ENCODE measurements at regions not wholly inside any gene's neighbourhood (a gene's known extent, or its start where the extent isn't known, plus 50 kb on each side); places are given as distances from the start of the nearest gene placed in this dataset.
"Not testable (repeated sequence)": the region's sequence is repeated elsewhere in the genome, so short reads cannot be mapped to it uniquely, and the experiment has no call there.

DNA sequence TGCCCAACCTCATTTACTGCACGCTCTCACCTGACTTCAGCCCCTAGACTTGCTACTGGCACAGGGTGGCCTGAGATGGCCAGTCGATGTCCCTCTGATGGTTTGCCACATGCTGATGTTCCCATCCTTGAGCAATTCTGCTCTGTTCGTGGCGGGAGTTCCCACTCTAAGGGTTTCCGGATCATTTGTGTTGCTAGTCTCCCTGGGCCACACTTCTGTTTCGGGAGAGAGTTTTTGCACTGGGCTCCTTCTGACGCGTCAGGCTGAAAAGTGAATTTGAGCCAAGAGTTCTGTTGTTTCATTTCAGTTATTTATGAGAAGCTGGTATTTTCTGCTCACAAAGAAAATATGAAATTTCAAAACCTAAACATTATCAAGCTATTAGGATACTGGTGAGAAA is 597.7 kb downstream of the BNC2 start:
- Mint-ChIP-seq H3K27me3 (ENCODE audit: low read depth) (no peaks in the 10 kb centered on the region), H3K27ac (no peak overlapping the region), H3K4me3 (no peak overlapping the region), H3K9me3 (no peaks in the 10 kb centered on the region), H3K36me3 (ENCODE audit: low read depth) (no peaks in the 10 kb centered on the region), H3K4me1 (ENCODE audit: low read depth) (no peaks in the 10 kb centered on the region)

DNA sequence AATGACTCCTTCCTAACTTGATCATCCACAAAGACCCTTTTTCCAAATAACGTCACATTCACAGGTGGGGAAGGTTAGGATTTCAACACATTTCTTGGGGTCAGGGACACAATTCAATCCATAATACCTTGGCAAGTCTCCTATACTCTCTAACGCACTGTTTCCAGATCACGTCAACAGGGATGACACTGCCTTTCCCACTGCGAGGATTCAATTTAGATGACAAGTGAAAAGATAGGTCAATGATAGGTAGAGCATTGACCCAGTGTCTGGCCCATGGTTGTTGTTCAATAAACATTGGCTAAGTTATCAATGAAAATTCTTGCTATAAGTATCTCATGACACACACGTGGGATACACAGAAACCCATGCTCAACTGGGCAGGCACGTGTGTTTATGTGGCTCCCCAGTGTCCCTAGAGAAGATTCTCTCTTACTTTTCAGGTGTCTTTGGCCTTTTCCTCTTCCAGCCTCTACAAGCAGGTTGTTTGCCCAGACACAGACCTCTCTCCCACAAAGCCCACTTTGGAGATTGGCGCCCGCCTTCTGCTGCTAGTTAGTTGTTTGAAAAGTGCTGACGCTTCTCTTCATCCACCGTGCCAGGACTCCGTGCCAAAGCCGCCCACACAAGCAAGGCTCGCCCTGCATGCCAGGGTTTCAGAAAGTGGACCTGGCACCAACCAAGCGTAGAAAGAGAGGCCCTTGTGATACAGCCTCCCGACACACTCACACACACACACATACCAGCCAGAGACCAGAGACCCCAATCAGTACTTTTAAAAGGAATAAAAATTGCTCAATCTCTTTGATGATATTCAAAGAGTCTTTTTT is 594.5 kb downstream of the BNC2 start:
- Mint-ChIP-seq H3K27ac (no peak overlapping the region), H3K27me3 (ENCODE audit: low read depth) (no peaks in the 10 kb centered on the region), H3K4me3 (no peak overlapping the region), H3K9me3 (no peaks in the 10 kb centered on the region), H3K36me3 (ENCODE audit: low read depth) (no peaks in the 10 kb centered on the region), H3K4me1 (ENCODE audit: low read depth) (no peaks in the 10 kb centered on the region)

- no peak overlapping the region for H3K27ac Mint-ChIP-seq
- H3K9me3 Mint-ChIP-seq, result no peaks in the 10 kb centered on the region
- H3K4me1 Mint-ChIP-seq (ENCODE audit: low read depth), result no peaks in the 10 kb centered on the region
- H3K36me3 Mint-ChIP-seq (ENCODE audit: low read depth), result no peaks in the 10 kb centered on the region
- H3K27me3 Mint-ChIP-seq (ENCODE audit: low read depth), result no peaks in the 10 kb centered on the region
- H3K4me3 Mint-ChIP-seq, result no peak overlapping the region
Measured at GRCh38 chr9:16276866-16277265, 593.6 kb downstream of the BNC2 start.

- Mint-ChIP-seq H3K27me3 (ENCODE audit: low read depth) (no peaks in the 10 kb centered on the region), H3K9me3 (no peaks in the 10 kb centered on the region), H3K4me3 (no peak overlapping the region), H3K4me1 (ENCODE audit: low read depth) (no peaks in the 10 kb centered on the region), H3K27ac (no peak overlapping the region), H3K36me3 (ENCODE audit: low read depth) (no peaks in the 10 kb centered on the region)
Measured at GRCh38 chr9:16277471-16277960, 593.0 kb downstream of the BNC2 start.

- peaks cover 4% of the 10 kb centered on the region for H3K9me3 Mint-ChIP-seq
- H3K27ac Mint-ChIP-seq, result no peak overlapping the region
- no peaks in the 10 kb centered on the region for H3K36me3 Mint-ChIP-seq (ENCODE audit: low read depth)
- no peaks in the 10 kb centered on the region for H3K4me1 Mint-ChIP-seq (ENCODE audit: low read depth)
- H3K27me3 Mint-ChIP-seq (ENCODE audit: low read depth), result no peaks in the 10 kb centered on the region
- no peak overlapping the region for H3K4me3 Mint-ChIP-seq
Measured at GRCh38 chr9:16278326-16278999, 592.0 kb downstream of the BNC2 start.

DNA sequence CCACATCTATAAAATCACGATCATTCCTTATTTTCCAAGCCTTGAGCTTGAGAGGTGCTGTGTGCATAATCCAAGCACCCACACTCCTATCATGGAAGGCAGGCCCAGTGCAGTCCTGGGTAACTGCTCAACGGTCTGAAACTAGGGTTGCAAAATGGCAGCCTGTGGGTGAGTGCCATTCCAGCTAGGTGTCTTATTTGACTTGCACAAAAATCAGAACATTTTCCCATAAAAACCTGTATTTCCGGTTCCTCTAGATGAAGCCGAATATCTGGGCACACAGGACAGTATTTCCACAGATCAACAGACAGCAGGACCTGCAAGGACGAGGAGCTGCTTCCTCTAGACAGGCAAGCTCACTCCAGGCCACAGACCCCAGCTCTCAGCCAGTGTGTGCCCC is 588.8 kb downstream of the BNC2 start:
- no peaks in the 10 kb centered on the region for H3K4me1 Mint-ChIP-seq (ENCODE audit: low read depth)
- H3K9me3 Mint-ChIP-seq, result peaks cover 9% of the 10 kb centered on the region
- H3K27me3 Mint-ChIP-seq (ENCODE audit: low read depth), result no peaks in the 10 kb centered on the region
- H3K36me3 Mint-ChIP-seq (ENCODE audit: low read depth), result no peaks in the 10 kb centered on the region
- H3K4me3 Mint-ChIP-seq, result no peak overlapping the region
- no peak overlapping the region for H3K27ac Mint-ChIP-seq

GRCh38 chr9:16282216-16282615 is 588.3 kb downstream of the BNC2 start:
- H3K27me3 Mint-ChIP-seq (ENCODE audit: low read depth), result no peaks in the 10 kb centered on the region
- H3K27ac Mint-ChIP-seq, result no peak overlapping the region
- peaks cover 9% of the 10 kb centered on the region for H3K9me3 Mint-ChIP-seq
- no peak overlapping the region for H3K4me3 Mint-ChIP-seq
- H3K4me1 Mint-ChIP-seq (ENCODE audit: low read depth), result no peaks in the 10 kb centered on the region
- no peaks in the 10 kb centered on the region for H3K36me3 Mint-ChIP-seq (ENCODE audit: low read depth)

DNA sequence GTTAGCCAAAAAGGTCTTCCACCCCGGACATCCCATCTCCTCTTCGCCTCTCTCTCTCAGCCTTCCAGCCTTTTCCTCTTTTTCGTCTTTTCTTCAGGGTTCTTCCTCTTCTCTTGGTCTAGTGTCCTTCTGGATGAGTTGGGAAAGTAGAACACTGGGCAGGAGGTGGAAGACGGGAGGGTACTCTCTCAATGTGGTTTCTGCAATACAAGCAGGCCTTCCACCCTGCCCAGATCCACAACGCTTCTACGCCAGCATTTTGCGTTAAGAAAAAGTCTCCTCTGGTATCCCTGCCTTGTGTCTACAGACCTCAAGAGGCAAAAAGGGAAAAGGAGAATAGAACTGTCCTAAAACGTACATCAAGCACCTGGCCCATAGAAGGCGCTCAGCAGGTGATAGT is 587.8 kb downstream of the BNC2 start:
- no peaks in the 10 kb centered on the region for H3K27me3 Mint-ChIP-seq (ENCODE audit: low read depth)
- no peak overlapping the region for H3K4me3 Mint-ChIP-seq
- H3K36me3 Mint-ChIP-seq (ENCODE audit: low read depth), result no peaks in the 10 kb centered on the region
- no peaks in the 10 kb centered on the region for H3K4me1 Mint-ChIP-seq (ENCODE audit: low read depth)
- no peak overlapping the region for H3K27ac Mint-ChIP-seq
- peaks cover 9% of the 10 kb centered on the region for H3K9me3 Mint-ChIP-seq

DNA sequence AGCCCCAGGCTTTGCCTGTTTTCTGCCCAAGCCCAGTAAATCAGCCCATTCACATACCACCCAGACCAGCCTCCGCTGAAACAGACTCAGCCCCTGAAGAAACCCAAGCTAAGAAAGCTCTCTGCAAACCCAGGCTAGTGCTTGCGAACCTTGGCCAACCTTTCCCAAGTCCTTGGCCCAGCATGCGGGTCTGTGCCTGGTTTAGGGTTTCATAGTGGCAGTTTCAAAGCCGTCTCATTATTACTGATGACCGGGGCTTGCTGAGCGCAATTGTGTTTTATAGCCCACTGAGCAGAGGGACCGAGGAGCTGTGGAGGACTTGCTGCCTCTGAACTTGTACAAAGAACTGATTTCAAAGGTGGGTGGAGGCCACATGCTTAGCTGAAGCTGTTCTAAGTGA is 584.3 kb downstream of the BNC2 start:
- no peaks in the 10 kb centered on the region for H3K4me1 Mint-ChIP-seq (ENCODE audit: low read depth)
- no peak overlapping the region for H3K27ac Mint-ChIP-seq
- no peaks in the 10 kb centered on the region for H3K36me3 Mint-ChIP-seq (ENCODE audit: low read depth)
- H3K9me3 Mint-ChIP-seq, result peaks cover 9% of the 10 kb centered on the region
- H3K27me3 Mint-ChIP-seq (ENCODE audit: low read depth), result no peaks in the 10 kb centered on the region
- H3K4me3 Mint-ChIP-seq, result no peak overlapping the region

DNA sequence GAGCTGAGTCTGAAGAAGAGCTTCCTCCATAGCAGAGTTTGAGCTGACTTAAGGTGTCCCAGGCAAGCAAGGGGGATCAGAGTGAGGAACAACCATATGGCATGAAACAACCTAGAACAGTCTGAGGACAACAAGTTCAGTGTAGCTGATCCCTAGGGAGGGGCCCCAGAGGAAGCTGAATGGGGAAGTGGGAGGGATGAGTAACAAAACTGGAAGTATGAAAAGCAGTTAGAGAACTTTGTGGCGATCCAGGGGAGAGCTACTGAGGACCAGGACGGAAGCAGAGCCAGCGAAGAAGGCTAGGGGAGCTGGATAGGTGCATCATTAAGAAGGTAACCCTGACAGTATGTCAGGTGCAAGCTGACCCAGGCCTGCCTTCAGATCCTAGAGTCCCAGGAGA is 580.8 kb downstream of the BNC2 start:
- H3K4me3 Mint-ChIP-seq, result no peak overlapping the region
- H3K4me1 Mint-ChIP-seq (ENCODE audit: low read depth), result no peaks in the 10 kb centered on the region
- no peaks in the 10 kb centered on the region for H3K36me3 Mint-ChIP-seq (ENCODE audit: low read depth)
- peaks cover 5% of the 10 kb centered on the region for H3K9me3 Mint-ChIP-seq
- H3K27me3 Mint-ChIP-seq (ENCODE audit: low read depth), result no peaks in the 10 kb centered on the region
- no peak overlapping the region for H3K27ac Mint-ChIP-seq

DNA sequence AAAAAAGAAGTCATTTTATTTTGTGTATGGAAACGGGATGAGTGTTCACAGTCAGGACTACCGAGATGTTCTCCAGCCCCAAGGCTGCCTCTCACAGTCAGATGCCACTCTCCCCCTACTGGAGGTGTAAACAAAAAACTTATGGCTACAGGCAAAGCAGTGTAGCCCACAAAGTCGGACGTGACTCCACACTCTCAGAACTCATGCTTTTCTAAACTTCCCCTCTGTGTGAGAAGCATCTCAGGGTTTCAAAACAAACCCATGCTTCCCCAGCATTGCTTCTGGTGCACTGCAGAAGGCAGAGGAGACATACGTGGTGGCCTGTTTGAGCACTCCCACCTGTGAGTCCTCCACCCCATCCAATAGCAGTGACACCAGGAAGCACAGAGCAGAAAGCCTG is 580.3 kb downstream of the BNC2 start:
- H3K9me3 Mint-ChIP-seq, result peaks cover 8% of the 10 kb centered on the region
- H3K27me3 Mint-ChIP-seq (ENCODE audit: low read depth), result no peaks in the 10 kb centered on the region
- no peaks in the 10 kb centered on the region for H3K4me1 Mint-ChIP-seq (ENCODE audit: low read depth)
- H3K36me3 Mint-ChIP-seq (ENCODE audit: low read depth), result no peaks in the 10 kb centered on the region
- no peak overlapping the region for H3K27ac Mint-ChIP-seq
- H3K4me3 Mint-ChIP-seq, result no peak overlapping the region

- H3K9me3 Mint-ChIP-seq, result peaks cover 7% of the 10 kb centered on the region
- H3K36me3 Mint-ChIP-seq (ENCODE audit: low read depth), result no peaks in the 10 kb centered on the region
- H3K4me1 Mint-ChIP-seq (ENCODE audit: low read depth), result no peaks in the 10 kb centered on the region
- H3K4me3 Mint-ChIP-seq, result no peak overlapping the region
- H3K27me3 Mint-ChIP-seq (ENCODE audit: low read depth), result no peaks in the 10 kb centered on the region
- H3K27ac Mint-ChIP-seq, result no peak overlapping the region
Measured at GRCh38 chr9:16291921-16292320, 578.5 kb downstream of the BNC2 start.

DNA sequence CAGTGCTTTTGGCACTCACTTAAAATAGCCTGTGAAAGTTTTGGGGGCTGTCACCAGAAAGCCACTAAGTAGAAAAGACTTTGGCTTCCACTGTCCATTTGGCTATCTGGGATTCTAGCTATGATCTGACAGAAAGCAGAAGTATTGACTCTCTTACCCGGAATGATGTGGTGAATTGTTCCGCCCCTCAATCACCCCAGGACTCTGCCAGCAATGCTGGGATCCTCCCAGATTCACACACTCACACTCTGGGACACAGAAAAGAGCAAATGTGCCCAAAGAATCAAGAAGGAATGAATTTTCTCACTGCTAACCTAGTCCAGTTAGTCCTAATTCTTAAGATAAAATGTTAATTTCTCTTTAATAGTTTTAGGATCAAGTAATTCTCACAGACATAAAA is 576.9 kb downstream of the BNC2 start:
- Mint-ChIP-seq H3K27me3 (ENCODE audit: low read depth) (no peaks in the 10 kb centered on the region), H3K27ac (no peak overlapping the region), H3K4me3 (no peak overlapping the region), H3K4me1 (ENCODE audit: low read depth) (no peaks in the 10 kb centered on the region), H3K36me3 (ENCODE audit: low read depth) (no peaks in the 10 kb centered on the region), H3K9me3 (peaks cover 11% of the 10 kb centered on the region)

DNA sequence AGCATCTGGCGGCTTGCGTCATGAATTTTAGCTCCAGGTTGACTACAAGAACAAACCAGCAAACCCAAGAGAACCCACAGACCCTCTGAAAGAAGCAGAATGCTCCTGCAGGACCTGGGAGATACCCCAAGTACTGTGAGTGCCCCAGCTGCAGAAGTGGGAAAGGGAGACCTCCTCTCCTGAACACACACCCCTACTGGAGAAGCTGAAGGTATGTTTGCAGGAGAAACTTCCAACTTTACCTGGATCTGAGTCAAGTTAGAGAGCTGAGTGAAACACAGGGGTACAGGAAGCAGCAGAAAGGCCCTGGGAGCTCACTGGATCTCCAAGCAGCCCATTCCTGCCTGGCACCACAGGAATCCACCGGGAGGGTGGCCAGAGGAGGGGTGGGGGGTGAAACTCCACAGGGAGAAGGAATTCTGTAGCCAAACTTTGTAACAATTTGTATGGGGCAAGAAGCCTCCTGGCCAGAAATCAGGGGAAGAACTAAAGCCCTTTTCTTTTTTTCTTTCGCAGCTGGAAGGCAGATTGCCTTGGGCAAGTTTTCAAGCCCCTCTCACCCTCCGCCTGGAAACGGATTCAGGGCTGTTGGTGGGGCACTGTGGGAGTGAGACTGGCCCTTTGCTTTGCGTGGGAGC is 576.2 kb downstream of the BNC2 start:
- no peaks in the 10 kb centered on the region for H3K36me3 Mint-ChIP-seq (ENCODE audit: low read depth)
- H3K4me3 Mint-ChIP-seq, result no peak overlapping the region
- no peaks in the 10 kb centered on the region for H3K27me3 Mint-ChIP-seq (ENCODE audit: low read depth)
- no peak overlapping the region for H3K27ac Mint-ChIP-seq
- peaks cover 11% of the 10 kb centered on the region for H3K9me3 Mint-ChIP-seq
- no peaks in the 10 kb centered on the region for H3K4me1 Mint-ChIP-seq (ENCODE audit: low read depth)

DNA sequence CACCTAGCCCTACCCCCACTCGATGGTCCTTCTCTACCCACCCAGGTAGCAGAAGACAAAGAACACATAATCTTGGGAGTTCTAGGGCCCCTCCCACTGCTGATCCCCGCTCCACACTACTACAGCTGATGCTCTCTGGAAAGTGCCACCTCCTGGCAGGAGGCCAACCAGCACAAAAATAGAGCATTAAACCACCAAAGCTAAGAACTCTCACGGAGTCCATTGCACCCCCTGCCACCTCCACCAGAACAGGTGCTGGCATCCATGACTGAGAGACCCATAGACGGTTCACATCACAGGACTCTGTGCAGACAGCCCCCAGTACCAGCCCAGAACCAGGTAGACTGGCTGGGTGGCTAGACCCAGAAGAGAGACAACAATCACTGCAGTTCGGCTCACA is 575.5 kb downstream of the BNC2 start:
- H3K9me3 Mint-ChIP-seq, result peaks cover 11% of the 10 kb centered on the region
- not testable (repeated sequence) for H3K4me3 Mint-ChIP-seq; H3K27ac Mint-ChIP-seq; H3K27me3 Mint-ChIP-seq (ENCODE audit: low read depth); H3K4me1 Mint-ChIP-seq (ENCODE audit: low read depth); H3K36me3 Mint-ChIP-seq (ENCODE audit: low read depth)

Measured in T-helper 1 cell treated with Interleukin-12 subunit alpha and Interleukin-12 subunit beta and Interleukin-4 antibody, amounts not matched to agents 30 μg/mL and 1 μg/mL, for 36 hours (primary cell).